Caco-2 (cell line): ENCODE measurements at regions not wholly inside any gene's neighbourhood (a gene's known extent, or its start where the extent isn't known, plus 50 kb on each side); places are given as distances from the start of the nearest gene placed in this dataset.

ENCODE experiments used
- BruUV-seq: library from RNA; stranded (reverse); fragments of 400-500 nt; replicated peaks from 2 replicates; lab custom pipeline; 2021; lab: Mats Ljungman, UMichigan
- CTCF ChIA-PET: fragments of 300-600 bp; sonication (Branson Sonifier 250); formaldehyde crosslinking; loops from one replicate; lab custom pipeline; 2022; ENCODE audit warnings: antibody characterized with exemption; lab: Charles Lee
- POLR2A ChIA-PET: fragments of 300-600 bp; sonication (Branson Sonifier 250); formaldehyde crosslinking; loops from one replicate; lab custom pipeline; 2022; ENCODE audit warnings: antibody characterized with exemption; lab: Charles Lee
- DNase-seq, 2 experiments: peaks; one replicate each; pipeline versions ENCODE4 v3.0.0 to v3.0.0-alpha.2; 2020 to 2022
- H3K27me3 ChIP-seq: replicated peaks from 2 replicates; pipeline ENCODE4 v1.6.0; 2011; ENCODE audit warnings: low read length; ENCODE audit not compliant: control insufficient read depth, insufficient read depth
- H3K36me3 ChIP-seq: 2 replicates; pipeline ENCODE4 v1.5.1; 2011; ENCODE audit warnings: low read length; ENCODE audit not compliant: control insufficient read depth, insufficient read depth
- H3K4me1 ChIP-seq: fragments of 250-450 bp; sonication (Bioruptor Pico); 2 replicates; pipeline ENCODE4 v1.5.1; 2020; ENCODE audit warnings: mild to moderate bottlenecking
- H3K4me3 ChIP-seq: 2 replicates; pipeline ENCODE4 v1.5.1; 2011; ENCODE audit warnings: low read depth, mild to moderate bottlenecking, control low read depth, low read length
- H3K9me3 ChIP-seq: fragments of 250-450 bp; sonication (Bioruptor Pico); 2 replicates; pipeline ENCODE4 v1.5.1; 2020; ENCODE audit warnings: mild to moderate bottlenecking, moderate library complexity
- H3K27ac Mint-ChIP-seq: one replicate; pipeline ENCODE4 v1.8.0; 2022; ENCODE audit warnings: mixed read lengths; ENCODE audit not compliant: unreplicated experiment
- H3K27me3 Mint-ChIP-seq: one replicate; pipeline ENCODE4 v1.8.0; 2022; ENCODE audit warnings: mixed read lengths; ENCODE audit not compliant: insufficient read depth, unreplicated experiment
- H3K36me3 Mint-ChIP-seq: one replicate; pipeline ENCODE4 v1.8.0; 2022; ENCODE audit warnings: mild to moderate bottlenecking, mixed read lengths; ENCODE audit not compliant: insufficient read depth, unreplicated experiment
- H3K4me1 Mint-ChIP-seq: one replicate; pipeline ENCODE4 v1.8.0; 2022; ENCODE audit warnings: low read depth, mixed read lengths; ENCODE audit not compliant: unreplicated experiment
- H3K4me3 Mint-ChIP-seq: one replicate; pipeline ENCODE4 v1.8.0; 2022; ENCODE audit warnings: mild to moderate bottlenecking, moderate library complexity, mixed read lengths; ENCODE audit not compliant: unreplicated experiment
- H3K9me3 Mint-ChIP-seq: one replicate; pipeline ENCODE4 v1.8.0; 2022; ENCODE audit warnings: mixed read lengths; ENCODE audit not compliant: unreplicated experiment
- CTCF ChIP-seq, 2 experiments: fragments of 200-600 bp in 1 of 2; IDR thresholded peaks; 1 replicate in 1 of 2; 2 replicates in 1 of 2; pipeline versions ENCODE4 v1.5.1 to v1.8.0; 2011 to 2022; ENCODE audit warnings: antibody characterized with exemption in 1 of 2, control low read depth in 1 of 2, inconsistent platforms in 1 of 2, low read depth in 1 of 2, low read length in 1 of 2, mild to moderate bottlenecking in 1 of 2, moderate library complexity in 1 of 2; ENCODE audit not compliant: insufficient read depth in 1 of 2, severe bottlenecking in 1 of 2, unreplicated experiment in 1 of 2
- intact Hi-C: fragments of 100-400 bp; cut with micrococcal nuclease; formaldehyde crosslinking; loops from one replicate; pipeline ENCODE4 v1.10.0; 2022; ENCODE audit not compliant: unreplicated experiment

- TF ChIP-seq CTCF (IDR thresholded peaks at IDR 0.05; ENCODE audit: insufficient read depth in 1 of 2, low read depth in 1 of 2, low read length in 1 of 2, severe bottlenecking in 1 of 2, unreplicated experiment in 1 of 2): no peak
- H3K9me3 ChIP-seq: no peaks in the 10 kb centered on the region
- DNase-seq: no peak
- H3K4me3 ChIP-seq: no peak overlapping the region
- H3K9me3 Mint-ChIP-seq: no peaks in the 10 kb centered on the region
- no peaks in the 10 kb centered on the region for H3K27me3 ChIP-seq
- POLR2A ChIA-PET: interaction anchor here (0.6 kb wide), 1 partner anchor 466 kb away, joined by 3 read pairs; no protein-coding TSS in a partner anchor
- intact Hi-C loops: no loop called here
- H3K36me3 Mint-ChIP-seq: peaks cover 92% of the 10 kb centered on the region
- H3K36me3 ChIP-seq: 0 out of 2 replicates have a peak, but pooled peaks cover 1% of the 10 kb centered on the region
- no peaks in the 10 kb centered on the region for H3K4me1 Mint-ChIP-seq
- no peaks in the 10 kb centered on the region for H3K27me3 Mint-ChIP-seq
- CTCF ChIA-PET: no interaction called here
- BruUV-seq: no TSS peak
- no peaks in the 10 kb centered on the region for H3K4me1 ChIP-seq
- H3K27ac Mint-ChIP-seq: no peak overlapping the region
- no peak overlapping the region for H3K4me3 Mint-ChIP-seq
These were observed 118.4 kb downstream of the SHANK2 start for GRCh38 chr11:71133946-71134345.

- Histone ChIP-seq H3K4me3 (no peak overlapping the region), H3K27me3 (no peaks in the 10 kb centered on the region), H3K9me3 (no peaks in the 10 kb centered on the region), H3K4me1 (no peaks in the 10 kb centered on the region), H3K36me3 (no peaks in the 10 kb centered on the region; the same call in 1 of the 2 replicates)
- no peak for DNase-seq
- no peaks in the 10 kb centered on the region for H3K9me3 Mint-ChIP-seq
- no peak overlapping the region for H3K4me3 Mint-ChIP-seq
- no TSS peak for BruUV-seq
- no peaks in the 10 kb centered on the region for H3K4me1 Mint-ChIP-seq
- intact Hi-C loops: no loop called here
- H3K36me3 Mint-ChIP-seq: peaks cover 92% of the 10 kb centered on the region
- POLR2A ChIA-PET: no interaction called here
- H3K27ac Mint-ChIP-seq: no peak overlapping the region
- no peak for TF ChIP-seq CTCF (IDR thresholded peaks at IDR 0.05; ENCODE audit: insufficient read depth in 1 of 2, low read depth in 1 of 2, low read length in 1 of 2, severe bottlenecking in 1 of 2, unreplicated experiment in 1 of 2)
- no peaks in the 10 kb centered on the region for H3K27me3 Mint-ChIP-seq
- CTCF ChIA-PET: no interaction called here
These were observed 120.5 kb downstream of the SHANK2 start for GRCh38 chr11:71131861-71132260.

GRCh38 chr11:71130106-71130505 lies 122.3 kb downstream of the SHANK2 start:
- ChIA-PET POLR2A (no interaction called here), CTCF (no interaction called here)
- peaks cover 84% of the 10 kb centered on the region for H3K36me3 Mint-ChIP-seq
- no peaks in the 10 kb centered on the region for H3K9me3 ChIP-seq
- no peaks in the 10 kb centered on the region for H3K4me1 ChIP-seq
- no peaks in the 10 kb centered on the region; the same call in 1 of the 2 replicates for H3K36me3 ChIP-seq
- H3K4me1 Mint-ChIP-seq: no peaks in the 10 kb centered on the region
- no TSS peak for BruUV-seq
- H3K27ac Mint-ChIP-seq: no peak overlapping the region
- no peak for TF ChIP-seq CTCF (IDR thresholded peaks at IDR 0.05; ENCODE audit: insufficient read depth in 1 of 2, low read depth in 1 of 2, low read length in 1 of 2, severe bottlenecking in 1 of 2, unreplicated experiment in 1 of 2)
- H3K27me3 Mint-ChIP-seq: no peaks in the 10 kb centered on the region
- H3K4me3 Mint-ChIP-seq: no peak overlapping the region
- no peak overlapping the region for H3K4me3 ChIP-seq
- no peaks in the 10 kb centered on the region for H3K27me3 ChIP-seq
- no peak for DNase-seq
- H3K9me3 Mint-ChIP-seq: no peaks in the 10 kb centered on the region
- intact Hi-C loops: no loop called here
